Fibroblast of mammary gland (primary cell): ENCODE measurements at regions not wholly inside any gene's neighbourhood (a gene's known extent, or its start where the extent isn't known, plus 50 kb on each side); places are given as distances from the start of the nearest gene placed in this dataset.

Source experiments
- DNase-seq: peaks from one replicate; pipeline ENCODE4 v3.0.0-alpha.2; 2010; ENCODE audit warnings: low read depth
- H3K4me3 ChIP-seq: 2 replicates; pipeline ENCODE4 v1.5.1; 2011; ENCODE audit warnings: low read depth, mild to moderate bottlenecking, low read length, moderate library complexity; ENCODE audit not compliant: control insufficient read depth
- CTCF ChIP-seq: conservative IDR thresholded peaks from 2 replicates; pipeline ENCODE4 v1.5.1; 2011; ENCODE audit warnings: low read depth, low read length, inconsistent platforms; ENCODE audit not compliant: control insufficient read depth, insufficient read depth

GRCh38 chr15:95912728-95913127, 417.8 kb upstream of the NR2F2 start:
- TF ChIP-seq CTCF = no peak
- H3K4me3 ChIP-seq = no peak overlapping the region
- no peak for DNase-seq

GRCh38 chr15:95916568-95916967, 413.9 kb upstream of the NR2F2 start:
- TF ChIP-seq CTCF = no peak
- DNase-seq = no peak
- no peak overlapping the region for H3K4me3 ChIP-seq

- DNase-seq = no peak
- H3K4me3 ChIP-seq = no peak overlapping the region
- TF ChIP-seq CTCF = no peak
Observed at GRCh38 chr15:95918525-95918924, 412.0 kb upstream of the NR2F2 start.

GRCh38 chr15:95919460-95919859, 411.0 kb upstream of the NR2F2 start:
- peak; percentile 1 for DNase-seq
- TF ChIP-seq CTCF = no peak
- H3K4me3 ChIP-seq = no peak overlapping the region

- TF ChIP-seq CTCF = no peak
- no peak overlapping the region for H3K4me3 ChIP-seq
- DNase-seq = no peak
Observed at GRCh38 chr15:95921404-95921803, 409.1 kb upstream of the NR2F2 start.

- no peak for TF ChIP-seq CTCF
- DNase-seq = peak; percentile 1
- H3K4me3 ChIP-seq = no peak overlapping the region
Observed at GRCh38 chr15:95922431-95922830, 408.1 kb upstream of the NR2F2 start.

GRCh38 chr15:95923792-95924191, 406.7 kb upstream of the NR2F2 start:
- no peak overlapping the region for H3K4me3 ChIP-seq
- TF ChIP-seq CTCF = no peak
- peak; percentile 3 for DNase-seq
